ENCODE measurements at regions not wholly inside any gene's neighbourhood (a gene's known extent, or its start where the extent isn't known, plus 50 kb on each side); places are given as distances from the start of the nearest gene placed in this dataset.
"Not testable (repeated sequence)": the region's sequence is repeated elsewhere in the genome, so short reads cannot be mapped to it uniquely, and the experiment has no call there.

- ATAC-seq (ENCODE audit: low FRiP score); H3K4me3 ChIP-seq (ENCODE audit: low read length in 2 of 2); H3K4me1 ChIP-seq (ENCODE audit: control insufficient read depth in 1 of 2, insufficient read depth in 2 of 2, low read length in 2 of 2); DNase-seq; H3K9me3 ChIP-seq (ENCODE audit: control insufficient read depth, low read length); H3K27ac ChIP-seq (ENCODE audit: low read depth in 1 of 2, low read length in 2 of 2); H3K27me3 ChIP-seq (ENCODE audit: control insufficient read depth in 1 of 2, insufficient read depth in 2 of 2, low read length in 1 of 2); intact Hi-C loops (cut with DNase I); H3K36me3 ChIP-seq (ENCODE audit: control insufficient read depth in 1 of 2, insufficient read depth in 2 of 2, low read length in 1 of 2): not testable (repeated sequence)
- WGBS, 2 donors = 96% methylated on average over 2 of the region's 2 CpGs
These were observed 58.6 kb upstream of the CSNK1E start for GRCh38 chr22:38375784-38376183.

GRCh38 chr22:38375005-38375404 lies 57.8 kb upstream of the CSNK1E start:
- H3K27ac ChIP-seq (ENCODE audit: low read depth in 1 of 2, low read length in 2 of 2); H3K4me3 ChIP-seq (ENCODE audit: low read length in 2 of 2); ATAC-seq (ENCODE audit: low FRiP score); intact Hi-C loops (cut with DNase I); H3K4me1 ChIP-seq (ENCODE audit: control insufficient read depth in 1 of 2, insufficient read depth in 2 of 2, low read length in 2 of 2); DNase-seq; H3K27me3 ChIP-seq (ENCODE audit: control insufficient read depth in 1 of 2, insufficient read depth in 2 of 2, low read length in 1 of 2); H3K36me3 ChIP-seq (ENCODE audit: control insufficient read depth in 1 of 2, insufficient read depth in 2 of 2, low read length in 1 of 2); H3K9me3 ChIP-seq (ENCODE audit: control insufficient read depth, low read length): not testable (repeated sequence)

DNA sequence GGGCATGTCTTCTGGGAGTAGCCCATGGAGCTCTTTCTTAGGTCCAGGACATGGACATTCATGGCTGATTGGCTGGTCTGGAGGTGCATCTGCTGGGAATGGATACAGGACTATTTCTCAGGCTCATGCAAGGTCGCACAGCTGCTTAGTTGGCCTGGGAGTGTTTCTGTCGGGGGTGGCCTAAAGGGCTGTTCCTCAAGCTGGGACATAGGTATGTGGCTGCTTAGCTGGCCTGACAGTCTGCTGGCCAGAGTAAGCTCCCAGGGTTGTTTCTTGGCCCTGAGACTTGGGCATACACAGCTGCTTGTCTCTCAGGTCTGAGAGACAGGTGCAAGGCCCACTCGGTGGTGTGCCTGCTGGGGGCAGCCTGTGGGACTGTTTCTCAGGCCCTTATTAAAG lies 57.2 kb upstream of the CSNK1E start:
- H3K27me3 ChIP-seq (ENCODE audit: control insufficient read depth in 1 of 2, insufficient read depth in 2 of 2, low read length in 1 of 2); H3K9me3 ChIP-seq (ENCODE audit: control insufficient read depth, low read length); DNase-seq; intact Hi-C loops (cut with DNase I); H3K27ac ChIP-seq (ENCODE audit: low read depth in 1 of 2, low read length in 2 of 2); H3K4me1 ChIP-seq (ENCODE audit: control insufficient read depth in 1 of 2, insufficient read depth in 2 of 2, low read length in 2 of 2); H3K4me3 ChIP-seq (ENCODE audit: low read length in 2 of 2); H3K36me3 ChIP-seq (ENCODE audit: control insufficient read depth in 1 of 2, insufficient read depth in 2 of 2, low read length in 1 of 2); ATAC-seq (ENCODE audit: low FRiP score): not testable (repeated sequence)
- 92 to 97% methylated on average over 3 of the region's 3 CpGs for WGBS, 2 donors

- H3K27me3 ChIP-seq (ENCODE audit: control insufficient read depth in 1 of 2, insufficient read depth in 2 of 2, low read length in 1 of 2); H3K9me3 ChIP-seq (ENCODE audit: control insufficient read depth, low read length); H3K4me1 ChIP-seq (ENCODE audit: control insufficient read depth in 1 of 2, insufficient read depth in 2 of 2, low read length in 2 of 2); H3K36me3 ChIP-seq (ENCODE audit: control insufficient read depth in 1 of 2, insufficient read depth in 2 of 2, low read length in 1 of 2); ATAC-seq (ENCODE audit: low FRiP score); H3K4me3 ChIP-seq (ENCODE audit: low read length in 2 of 2); H3K27ac ChIP-seq (ENCODE audit: low read depth in 1 of 2, low read length in 2 of 2); intact Hi-C loops (cut with DNase I): not testable (repeated sequence)
- DNase-seq = peak in 1 of 2 donors; percentile 34
- 88 to 93% methylated on average over 3 to 5 of the region's 5 CpGs for WGBS, 2 donors
These were observed 56.7 kb upstream of the CSNK1E start for GRCh38 chr22:38373783-38374432.

- DNase-seq; ATAC-seq (ENCODE audit: low FRiP score): not testable (repeated sequence)
These were observed 55.4 kb upstream of the CSNK1E start for GRCh38 chr22:38372665-38373064.

GRCh38 chr22:38370490-38370889 lies 53.3 kb upstream of the CSNK1E start:
- H3K27me3 ChIP-seq (ENCODE audit: control insufficient read depth in 1 of 2, insufficient read depth in 2 of 2, low read length in 1 of 2); intact Hi-C loops (cut with DNase I); H3K4me3 ChIP-seq (ENCODE audit: low read length in 2 of 2); H3K36me3 ChIP-seq (ENCODE audit: control insufficient read depth in 1 of 2, insufficient read depth in 2 of 2, low read length in 1 of 2); H3K9me3 ChIP-seq (ENCODE audit: control insufficient read depth, low read length); H3K4me1 ChIP-seq (ENCODE audit: control insufficient read depth in 1 of 2, insufficient read depth in 2 of 2, low read length in 2 of 2); DNase-seq; ATAC-seq (ENCODE audit: low FRiP score); H3K27ac ChIP-seq (ENCODE audit: low read depth in 1 of 2, low read length in 2 of 2): not testable (repeated sequence)
- 88 to 92% methylated on average over 3 of the region's 3 CpGs for WGBS, 2 donors

More at GRCh38 chr22:38372665-38373064, 55.4 kb upstream of the CSNK1E start:
- H3K27ac ChIP-seq (ENCODE audit: low read depth in 1 of 2, low read length in 2 of 2); H3K36me3 ChIP-seq (ENCODE audit: control insufficient read depth in 1 of 2, insufficient read depth in 2 of 2, low read length in 1 of 2); H3K4me1 ChIP-seq (ENCODE audit: control insufficient read depth in 1 of 2, insufficient read depth in 2 of 2, low read length in 2 of 2); H3K27me3 ChIP-seq (ENCODE audit: control insufficient read depth in 1 of 2, insufficient read depth in 2 of 2, low read length in 1 of 2); intact Hi-C loops (cut with DNase I); H3K9me3 ChIP-seq (ENCODE audit: control insufficient read depth, low read length); H3K4me3 ChIP-seq (ENCODE audit: low read length in 2 of 2): not testable (repeated sequence)
- WGBS, 2 donors = 89 to 94% methylated on average over 4 of the region's 4 CpGs

DNA sequence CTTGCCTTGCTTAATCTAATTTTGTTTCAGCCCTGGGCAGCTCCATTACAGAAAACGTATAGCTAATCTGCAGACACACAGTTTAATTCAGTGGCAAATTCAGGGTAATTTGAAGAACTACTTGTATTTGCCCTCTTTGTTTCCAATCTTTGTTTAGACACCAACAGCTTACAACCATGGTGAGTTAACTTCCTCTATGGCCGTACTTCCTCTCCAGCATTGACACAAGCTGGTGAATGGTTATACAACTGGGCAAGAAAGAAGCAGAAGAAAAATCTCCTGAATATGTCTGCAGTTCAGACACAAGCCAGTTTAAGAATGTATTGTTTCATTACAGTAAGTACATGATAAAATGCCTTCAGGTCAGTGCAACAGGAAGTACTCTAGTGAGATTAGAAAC lies 51.9 kb upstream of the CSNK1E start:
- WGBS, 2 donors = 11 to 13% methylated on average over 2 of the region's 2 CpGs
- H3K9me3 ChIP-seq (ENCODE audit: control insufficient read depth, low read length); H3K4me1 ChIP-seq (ENCODE audit: control insufficient read depth in 1 of 2, insufficient read depth in 2 of 2, low read length in 2 of 2); ATAC-seq (ENCODE audit: low FRiP score); H3K27ac ChIP-seq (ENCODE audit: low read depth in 1 of 2, low read length in 2 of 2); H3K27me3 ChIP-seq (ENCODE audit: control insufficient read depth in 1 of 2, insufficient read depth in 2 of 2, low read length in 1 of 2); H3K4me3 ChIP-seq (ENCODE audit: low read length in 2 of 2); DNase-seq; H3K36me3 ChIP-seq (ENCODE audit: control insufficient read depth in 1 of 2, insufficient read depth in 2 of 2, low read length in 1 of 2); intact Hi-C loops (cut with DNase I): not testable (repeated sequence)
